22Rv1 (cell line): ENCODE measurements at regions not wholly inside any gene's neighbourhood (a gene's known extent, or its start where the extent isn't known, plus 50 kb on each side); places are given as distances from the start of the nearest gene placed in this dataset.

Experiments
- H3K27ac ChIP-seq: fragments of 450-650 bp; 2 replicates; pipeline ENCODE4 v1.5.1; 2017
- CTCF ChIP-seq: fragments of 450-650 bp; IDR thresholded peaks from 2 replicates; pipeline ENCODE4 v1.5.1; 2017; ENCODE audit warnings: mild to moderate bottlenecking
- ZFX ChIP-seq: fragments of 450-650 bp; IDR thresholded peaks from 2 replicates; pipeline ENCODE4 v1.6.1; 2017; ENCODE audit warnings: antibody characterized with exemption, borderline replicate concordance

DNA sequence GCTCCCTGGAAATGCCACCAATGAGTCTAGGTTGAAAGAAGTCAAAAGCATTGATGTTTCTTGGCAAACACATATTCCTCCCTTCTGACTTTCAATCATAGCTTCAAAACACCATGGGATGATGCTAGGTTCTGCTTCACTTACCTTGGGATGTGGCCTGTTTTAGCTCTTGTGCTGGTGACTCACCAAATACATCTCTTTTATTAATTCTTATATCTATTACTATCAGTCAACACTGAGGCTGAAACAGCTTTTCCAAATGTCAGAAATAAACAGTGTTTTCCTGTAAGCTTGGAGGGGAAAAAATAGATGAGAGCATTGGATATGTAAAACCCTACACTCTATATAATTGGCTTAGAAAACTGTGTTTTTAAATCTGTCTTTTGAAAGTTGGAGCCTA is 245.4 kb upstream of the NREP start:
- no peak overlapping the region for H3K27ac ChIP-seq
- TF ChIP-seq ZFX (no peak), CTCF (no peak)

DNA sequence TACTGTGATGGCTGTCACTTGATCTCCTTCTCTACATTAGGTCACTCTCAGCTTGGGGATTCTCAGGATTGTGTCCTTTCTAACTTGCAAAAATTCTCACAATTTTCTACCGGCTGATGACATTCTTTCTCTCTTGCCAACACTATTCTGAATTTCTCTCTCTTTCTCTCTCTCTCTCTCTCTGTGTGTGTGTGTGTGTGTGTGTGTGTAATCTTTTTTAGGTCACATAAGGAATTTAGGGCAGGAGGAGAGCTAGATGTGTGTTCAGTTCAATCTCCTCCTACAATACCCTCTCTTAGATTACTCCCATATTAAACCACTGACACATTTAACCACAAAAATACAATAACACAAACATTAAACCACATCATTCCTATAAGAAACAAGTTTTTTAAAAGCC is 242.3 kb upstream of the NREP start:
- no peak for TF ChIP-seq ZFX
- TF ChIP-seq CTCF: no peak

GRCh38 chr5:111998871-111999270 is 241.9 kb upstream of the NREP start:
- H3K27ac ChIP-seq: no peak overlapping the region
- TF ChIP-seq CTCF: no peak
- no peak for TF ChIP-seq ZFX

More for the DNA sequence above, 242.3 kb upstream of the NREP start:
- H3K27ac ChIP-seq: no peak overlapping the region

DNA sequence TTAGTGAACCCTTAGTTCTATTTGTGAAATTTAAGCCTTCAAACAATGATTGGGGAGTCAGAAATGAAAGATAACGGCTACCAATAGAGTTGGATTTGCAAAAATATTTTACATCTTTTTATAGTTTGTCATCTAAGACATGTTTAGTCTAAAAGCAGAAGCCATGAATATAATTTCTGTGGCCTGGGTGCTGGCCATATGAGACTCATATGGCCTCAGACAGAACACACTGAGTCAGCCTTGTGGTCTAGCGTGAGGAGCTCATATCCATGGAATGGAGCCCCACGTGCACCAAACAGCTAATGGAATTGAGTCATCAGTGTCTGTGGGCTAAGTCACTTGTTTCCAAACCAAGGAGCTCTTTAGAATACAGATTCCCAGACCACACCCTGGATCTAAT is 240.7 kb upstream of the NREP start:
- TF ChIP-seq CTCF: no peak
- TF ChIP-seq ZFX: no peak
- no peak overlapping the region for H3K27ac ChIP-seq

DNA sequence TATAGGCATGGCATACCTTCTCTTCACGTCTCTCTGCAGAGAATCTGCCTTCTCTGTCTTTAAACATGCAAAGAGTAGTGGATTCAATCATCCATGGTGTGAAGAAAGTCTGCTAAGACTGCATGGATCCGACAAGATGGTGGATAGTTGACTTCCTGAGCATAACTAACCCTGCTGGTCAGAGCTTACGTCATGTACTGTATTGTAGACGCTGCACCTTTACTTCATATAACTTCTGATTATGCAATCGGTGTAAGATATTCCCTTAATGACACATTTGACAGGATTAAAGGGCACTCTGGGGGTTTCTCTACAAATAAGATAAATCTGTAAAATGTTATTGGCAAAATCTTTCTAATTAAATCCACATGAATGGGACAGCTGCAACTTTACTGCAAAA is 240.3 kb upstream of the NREP start:
- no peak overlapping the region for H3K27ac ChIP-seq
- TF ChIP-seq ZFX (no peak), CTCF (no peak)

GRCh38 chr5:111996574-111996973 is 239.6 kb upstream of the NREP start:
- no peak for TF ChIP-seq CTCF
- no peak for TF ChIP-seq ZFX
- no peak overlapping the region for H3K27ac ChIP-seq

DNA sequence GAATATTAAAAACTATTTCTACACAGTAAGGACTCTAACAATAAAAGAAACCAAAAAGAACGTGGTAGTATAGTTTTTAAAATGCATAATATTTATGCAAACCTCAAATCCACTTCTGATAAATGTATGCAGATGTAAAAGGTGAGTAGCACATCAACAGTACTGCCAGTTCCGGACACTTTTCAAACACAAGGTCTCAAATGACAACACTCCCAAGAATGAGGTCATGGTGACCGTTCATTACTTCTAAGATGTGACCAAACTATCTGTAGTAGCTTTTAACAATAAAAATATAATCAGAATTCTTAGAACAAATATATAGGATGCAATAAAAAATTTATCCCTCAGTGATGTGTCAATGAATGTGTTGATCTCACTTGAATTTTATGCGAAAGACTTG is 238.7 kb upstream of the NREP start:
- TF ChIP-seq ZFX (no peak), CTCF (no peak)
- H3K27ac ChIP-seq: no peak overlapping the region
